ENCODE measurements at regions not wholly inside any gene's neighbourhood (a gene's known extent, or its start where the extent isn't known, plus 50 kb on each side); places are given as distances from the start of the nearest gene placed in this dataset.

- TF ChIP-seq FOXP2 (optimal IDR thresholded peaks at IDR 0.05; ENCODE audit: borderline replicate concordance, extremely low read depth, extremely low read length, insufficient read depth): no peak
- no peak for TF ChIP-seq SIN3A (IDR thresholded peaks at IDR 0.05; ENCODE audit: borderline replicate concordance, insufficient read depth, low read length)
- no peak for TF ChIP-seq TAF1 (IDR thresholded peaks at IDR 0.05; ENCODE audit: borderline replicate concordance, insufficient read depth, low read length)
- no peak for TF ChIP-seq REST (IDR thresholded peaks at IDR 0.05; ENCODE audit: insufficient read depth in 1 of 2, low read depth in 2 of 2, low read length in 2 of 2)
- TF ChIP-seq POLR2AphosphoS5 (IDR thresholded peaks at IDR 0.05; ENCODE audit: low read depth, low read length): no peak
Measured at GRCh38 chr6:28814032-28814976, 109.5 kb downstream of the TRIM27 start.

GRCh38 chr6:28816339-28816908 is 107.4 kb downstream of the TRIM27 start:
- TF ChIP-seq FOXP2 (optimal IDR thresholded peaks at IDR 0.05; ENCODE audit: borderline replicate concordance, extremely low read depth, extremely low read length, insufficient read depth): no peak
- TF ChIP-seq REST (IDR thresholded peaks at IDR 0.05; ENCODE audit: insufficient read depth in 1 of 2, low read depth in 2 of 2, low read length in 2 of 2): no peak
- TF ChIP-seq POLR2AphosphoS5 (IDR thresholded peaks at IDR 0.05; ENCODE audit: low read depth, low read length): no peak
- TF ChIP-seq SIN3A (IDR thresholded peaks at IDR 0.05; ENCODE audit: borderline replicate concordance, insufficient read depth, low read length): no peak
- no peak for TF ChIP-seq TAF1 (IDR thresholded peaks at IDR 0.05; ENCODE audit: borderline replicate concordance, insufficient read depth, low read length)

GRCh38 chr6:28816909-28817807 is 106.6 kb downstream of the TRIM27 start:
- TF ChIP-seq POLR2AphosphoS5 (IDR thresholded peaks at IDR 0.05; ENCODE audit: low read depth, low read length): no peak
- TF ChIP-seq SIN3A (IDR thresholded peaks at IDR 0.05; ENCODE audit: borderline replicate concordance, insufficient read depth, low read length): no peak
- no peak for TF ChIP-seq REST (IDR thresholded peaks at IDR 0.05; ENCODE audit: insufficient read depth in 1 of 2, low read depth in 2 of 2, low read length in 2 of 2)

- TF ChIP-seq REST (IDR thresholded peaks at IDR 0.05; ENCODE audit: insufficient read depth in 1 of 2, low read depth in 2 of 2, low read length in 2 of 2): no peak
- no peak for TF ChIP-seq POLR2AphosphoS5 (IDR thresholded peaks at IDR 0.05; ENCODE audit: low read depth, low read length)
- no peak for TF ChIP-seq TAF1 (IDR thresholded peaks at IDR 0.05; ENCODE audit: borderline replicate concordance, insufficient read depth, low read length)
- no peak for TF ChIP-seq FOXP2 (optimal IDR thresholded peaks at IDR 0.05; ENCODE audit: borderline replicate concordance, extremely low read depth, extremely low read length, insufficient read depth)
- TF ChIP-seq SIN3A (IDR thresholded peaks at IDR 0.05; ENCODE audit: borderline replicate concordance, insufficient read depth, low read length): no peak
Measured at GRCh38 chr6:28817808-28818145, 106.0 kb downstream of the TRIM27 start.
